ENCODE measurements at regions not wholly inside any gene's neighbourhood (a gene's known extent, or its start where the extent isn't known, plus 50 kb on each side); places are given as distances from the start of the nearest gene placed in this dataset.
"Not testable (repeated sequence)": the region's sequence is repeated elsewhere in the genome, so short reads cannot be mapped to it uniquely, and the experiment has no call there.

GRCh38 chrX:45801554-45801953, 600.9 kb upstream of the DIPK2B start:
- no peaks in the 10 kb centered on the region for H3K9me3 ChIP-seq (ENCODE audit: control insufficient read depth, insufficient read depth, low read depth, low read length)
- peaks cover 55% of the 10 kb centered on the region for H3K4me1 ChIP-seq (ENCODE audit: control insufficient read depth, insufficient read depth, low read length)
- peak overlapping the region; percentile 84 for H3K27ac ChIP-seq (ENCODE audit: low read length)
- BruUV-seq (replicated peaks): no TSS peak
- intact Hi-C loops (cut with micrococcal nuclease; ENCODE audit: unreplicated experiment): no loop called here
- ChIA-PET CTCF (interaction anchor here (0.6 to 1.2 kb wide), 2 partner anchors 26 to 575 kb away, joined by 9 to 14 read pairs; no protein-coding TSS in a partner anchor), POLR2A (interaction anchor here (1.4 kb wide), 1 partner anchor 27 kb away, joined by 5 read pairs; no protein-coding TSS in a partner anchor)
- no peaks in the 10 kb centered on the region for H3K36me3 ChIP-seq (ENCODE audit: control insufficient read depth, insufficient read depth, low read length)
- DNase-seq (ENCODE audit: low read depth, low spot score): no peak
- no peak for TF ChIP-seq REST (IDR thresholded peaks at IDR 0.05; ENCODE audit: insufficient read depth in 1 of 2, low read depth in 2 of 2, low read length in 1 of 2)
- TF ChIP-seq CTCF (IDR thresholded peaks at IDR 0.05): peak; percentile 62
- no peak for TF ChIP-seq SIN3A (IDR thresholded peaks at IDR 0.05; ENCODE audit: borderline replicate concordance, insufficient read depth, low read depth, low read length)
- in situ Hi-C loops (cut with HindIII; ENCODE audit: low pct_unique_long_range_greater_than_20kb, low sequenced_read_pairs): no loop called here
- peak; percentile 79 for ATAC-seq
- no peaks in the 10 kb centered on the region for H3K27me3 ChIP-seq (ENCODE audit: control insufficient read depth, insufficient read depth, low read length)
- peak overlapping the region; percentile 17 to 53 for H3K4me3 ChIP-seq (ENCODE audit: low read depth in 2 of 2, low read length in 2 of 2)

- H3K27me3 ChIP-seq (ENCODE audit: control insufficient read depth, insufficient read depth, low read length); H3K36me3 ChIP-seq (ENCODE audit: control insufficient read depth, insufficient read depth, low read length); BruUV-seq (replicated peaks); DNase-seq (ENCODE audit: low read depth, low spot score); H3K9me3 ChIP-seq (ENCODE audit: control insufficient read depth, insufficient read depth, low read depth, low read length); POLR2A ChIA-PET; intact Hi-C loops (cut with micrococcal nuclease; ENCODE audit: unreplicated experiment); in situ Hi-C loops (cut with HindIII; ENCODE audit: low pct_unique_long_range_greater_than_20kb, low sequenced_read_pairs): not testable (repeated sequence)
- Histone ChIP-seq H3K4me3 (ENCODE audit: low read depth in 2 of 2, low read length in 2 of 2) (peak overlapping the region; percentile 17 to 53), H3K4me1 (ENCODE audit: control insufficient read depth, insufficient read depth, low read length) (peaks cover 51% of the 10 kb centered on the region), H3K27ac (ENCODE audit: low read length) (peak overlapping the region; percentile 84)
- CTCF ChIA-PET: interaction anchor here (0.6 to 1.2 kb wide), 2 partner anchors 26 to 576 kb away, joined by 9 to 14 read pairs; no protein-coding TSS in a partner anchor
- 0 out of 2 replicates have a peak, but pooled peaks have one; percentile 25 for ATAC-seq
Measured at GRCh38 chrX:45800746-45801453, 600.2 kb upstream of the DIPK2B start.

GRCh38 chrX:45799576-45799975, 598.9 kb upstream of the DIPK2B start:
- DNase-seq (ENCODE audit: low read depth, low spot score) (no peak), ATAC-seq (no peak)
- peaks cover 60% of the 10 kb centered on the region for H3K4me1 ChIP-seq (ENCODE audit: control insufficient read depth, insufficient read depth, low read length)
- intact Hi-C loops (cut with micrococcal nuclease; ENCODE audit: unreplicated experiment) (no loop called here), in situ Hi-C loops (cut with HindIII; ENCODE audit: low pct_unique_long_range_greater_than_20kb, low sequenced_read_pairs) (no loop called here)
- ChIA-PET CTCF (no interaction called here), POLR2A (no interaction called here)
- no peaks in the 10 kb centered on the region for H3K36me3 ChIP-seq (ENCODE audit: control insufficient read depth, insufficient read depth, low read length)
- no peaks in the 10 kb centered on the region for H3K9me3 ChIP-seq (ENCODE audit: control insufficient read depth, insufficient read depth, low read depth, low read length)
- no peaks in the 10 kb centered on the region for H3K27me3 ChIP-seq (ENCODE audit: control insufficient read depth, insufficient read depth, low read length)
- H3K4me3 ChIP-seq (ENCODE audit: low read depth in 2 of 2, low read length in 2 of 2): peak overlapping the region; percentile 18 to 43
- TF ChIP-seq TCF7L2 (IDR thresholded peaks at IDR 0.05; ENCODE audit: low read depth, low read length) (no peak), CTCF (IDR thresholded peaks at IDR 0.05) (no peak), SIN3A (IDR thresholded peaks at IDR 0.05; ENCODE audit: borderline replicate concordance, insufficient read depth, low read depth, low read length) (no peak), REST (IDR thresholded peaks at IDR 0.05; ENCODE audit: insufficient read depth in 1 of 2, low read depth in 2 of 2, low read length in 1 of 2) (no peak), POLR2AphosphoS5 (IDR thresholded peaks at IDR 0.05; ENCODE audit: low read depth, low read length) (no peak)
- BruUV-seq (replicated peaks): no TSS peak
- H3K27ac ChIP-seq (ENCODE audit: low read length): peak overlapping the region; percentile 86

All from Panc1 (cell line).